Endothelial cell of umbilical vein (primary cell): ENCODE measurements at regions not wholly inside any gene's neighbourhood (a gene's known extent, or its start where the extent isn't known, plus 50 kb on each side); places are given as distances from the start of the nearest gene placed in this dataset.

Source experiments
- CTCF ChIP-seq, 2 donors: IDR thresholded peaks; 1 replicate in 1 of 2; 2 replicates in 1 of 2; pipeline ENCODE4 v1.5.1; 2011; ENCODE audit warnings: low read length in 2 of 2, mild to moderate bottlenecking in 2 of 2, moderate library complexity in 2 of 2, control low read depth in 1 of 2, inconsistent platforms in 1 of 2, low read depth in 1 of 2; ENCODE audit not compliant: insufficient read depth in 1 of 2; ENCODE audit errors: extremely low read depth in 1 of 2
- EZH2 ChIP-seq: IDR thresholded peaks from 2 replicates; pipeline ENCODE4 v1.6.1; 2012; ENCODE audit warnings: borderline replicate concordance, low read depth, mild to moderate bottlenecking, moderate library complexity, low read length, inconsistent platforms; ENCODE audit not compliant: severe bottlenecking
- JUN ChIP-seq: IDR thresholded peaks from 2 replicates; pipeline ENCODE4 v1.6.1; 2011; ENCODE audit warnings: borderline replicate concordance, low read depth; ENCODE audit not compliant: insufficient read length, insufficient read depth
- POLR2A ChIP-seq: IDR thresholded peaks from 2 replicates; pipeline ENCODE4 v1.6.1; 2012; ENCODE audit warnings: low read depth, mild to moderate bottlenecking, control low read depth, low read length
- POLR2AphosphoS5 ChIP-seq: IDR thresholded peaks from 2 replicates; pipeline ENCODE4 v1.6.1; 2012; ENCODE audit warnings: low read depth, mild to moderate bottlenecking, control low read depth, low read length, moderate library complexity; ENCODE audit not compliant: insufficient read depth

- no peak for TF ChIP-seq CTCF (IDR thresholded peaks at IDR 0.05; ENCODE audit: extremely low read depth in 1 of 2, insufficient read depth in 1 of 2, low read depth in 1 of 2, low read length in 2 of 2)
- TF ChIP-seq POLR2AphosphoS5, result no peak
- TF ChIP-seq EZH2, result no peak
- no peak for TF ChIP-seq POLR2A
- TF ChIP-seq JUN, result no peak
These were observed 160.9 kb downstream of the GATB start for GRCh38 chr4:151599863-151600262.
